Esophagus muscularis mucosa (tissue), 4 donors: ENCODE measurements at regions not wholly inside any gene's neighbourhood (a gene's known extent, or its start where the extent isn't known, plus 50 kb on each side); places are given as distances from the start of the nearest gene placed in this dataset.

ENCODE experiments used
- DNase-seq: peaks from one replicate; pipeline ENCODE4 v3.0.0-alpha.2; 2017; ENCODE audit errors: extremely low spot score
- H3K27ac ChIP-seq, 4 donors: fragments of 200-600 bp; sonication (generic); replicated peaks in 1 of 4; 1 replicate in 3 of 4; 2 replicates in 1 of 4; pipeline ENCODE4 v1.5.1; 2016 to 2019; ENCODE audit warnings: mild to moderate bottlenecking in 1 of 4
- H3K27me3 ChIP-seq, 4 donors: fragments of 200-600 bp; sonication (generic); one replicate each; pipeline versions ENCODE4 v1.5.1 to v1.6.0; 2016 to 2019
- H3K36me3 ChIP-seq, 4 donors: fragments of 200-600 bp; sonication (generic); one replicate each; pipeline ENCODE4 v1.5.1; 2016 to 2019
- H3K4me1 ChIP-seq, 4 donors: fragments of 200-600 bp; sonication (generic); one replicate each; pipeline ENCODE4 v1.5.1; 2016 to 2019
- H3K4me3 ChIP-seq, 4 donors: fragments of 200-600 bp; sonication (generic); 1 replicate in 2 of 4; 2 replicates in 2 of 4; pipeline ENCODE4 v1.5.1; 2016 to 2019; ENCODE audit warnings: mild to moderate bottlenecking in 4 of 4, moderate library complexity in 1 of 4
- H3K9me3 ChIP-seq, 4 donors: fragments of 200-600 bp; sonication (generic); 1 replicate in 3 of 4; 2 replicates in 1 of 4; pipeline ENCODE4 v1.5.1; 2016 to 2019
- CTCF ChIP-seq, 3 experiments: fragments of 200-600 bp in 2 of 3; fragments of 450-650 bp in 1 of 3; sonication (generic) in 2 of 3; IDR thresholded peaks; one replicate each; pipeline ENCODE4 v1.5.1; 2017 to 2019; ENCODE audit warnings: antibody characterized with exemption in 3 of 3, mild to moderate bottlenecking in 2 of 3, moderate library complexity in 1 of 3
- EP300 ChIP-seq: sonication (generic); formaldehyde crosslinking; IDR thresholded peaks from one replicate; pipeline ENCODE4 v1.6.1; 2017; ENCODE audit warnings: antibody characterized with exemption
- POLR2A ChIP-seq: fragments of 450-650 bp; IDR thresholded peaks from one replicate; pipeline ENCODE4 v1.6.1; 2017; ENCODE audit warnings: antibody characterized with exemption, moderate library complexity, mild to moderate bottlenecking, low read depth
- POLR2AphosphoS5 ChIP-seq, 2 donors: sonication (generic); formaldehyde crosslinking; IDR thresholded peaks; one replicate each; pipeline ENCODE4 v1.6.1; 2017; ENCODE audit warnings: antibody characterized with exemption in 2 of 2
- WGBS: methylation state at CpG from one replicate; pipeline ENCODE4 v1.1.5; 2018; 5-methylcytosine and 5-hydroxymethylcytosine counted together
- intact Hi-C: fragments of 100-400 bp; cut with DNase I; formaldehyde crosslinking; loops from one replicate; pipeline ENCODE4 v1.15.1; 2023

- Histone ChIP-seq H3K4me3 (no peak overlapping the region), H3K27ac (no peak overlapping the region), H3K36me3 (no peaks in the 10 kb centered on the region), H3K9me3 (no peaks in the 10 kb centered on the region), H3K27me3 (no peaks in the 10 kb centered on the region), H3K4me1 (peaks cover 0 to 9% (median 5%) of the 10 kb centered on the region in 4 donors)
- TF ChIP-seq EP300 (no peak), POLR2A (no peak), CTCF (IDR thresholded peaks at IDR 0.05) (no peak), POLR2AphosphoS5 (IDR thresholded peaks at IDR 0.05) (no peak)
- no peak for DNase-seq
- intact Hi-C loops, result no loop called here
- 57% methylated on average over 7 of the region's 7 CpGs for WGBS
Observed at GRCh38 chr3:55313666-55314065, 173.4 kb downstream of the WNT5A start.

- TF ChIP-seq POLR2AphosphoS5 (IDR thresholded peaks at IDR 0.05) (no peak), EP300 (no peak), POLR2A (no peak), CTCF (IDR thresholded peaks at IDR 0.05) (no peak)
- DNase-seq, result no peak
- intact Hi-C loops, result no loop called here
- WGBS, result 76% methylated on average over 3 of the region's 3 CpGs
- Histone ChIP-seq H3K27me3 (no peaks in the 10 kb centered on the region), H3K27ac (no peak overlapping the region), H3K36me3 (no peaks in the 10 kb centered on the region), H3K9me3 (no peaks in the 10 kb centered on the region), H3K4me1 (peaks cover 0 to 20% (median 14%) of the 10 kb centered on the region in 4 donors), H3K4me3 (no peak overlapping the region)
Observed at GRCh38 chr3:55309336-55309735, 177.8 kb downstream of the WNT5A start.

- Histone ChIP-seq H3K9me3 (no peaks in the 10 kb centered on the region), H3K27ac (no peak overlapping the region), H3K27me3 (no peaks in the 10 kb centered on the region), H3K4me3 (no peak overlapping the region), H3K4me1 (peaks cover 0 to 20% (median 14%) of the 10 kb centered on the region in 4 donors), H3K36me3 (no peaks in the 10 kb centered on the region)
- WGBS, result 88% methylated on average over 2 of the region's 2 CpGs
- TF ChIP-seq POLR2AphosphoS5 (IDR thresholded peaks at IDR 0.05) (no peak), CTCF (IDR thresholded peaks at IDR 0.05) (no peak), EP300 (no peak), POLR2A (no peak)
- intact Hi-C loops, result no loop called here
- no peak for DNase-seq
Observed at GRCh38 chr3:55307622-55308021, 179.5 kb downstream of the WNT5A start.

GRCh38 chr3:55305696-55306485 lies 181.2 kb downstream of the WNT5A start:
- peak overlapping the region; percentile 4 to 42 (median 14) for H3K27ac ChIP-seq
- intact Hi-C loops, result no loop called here
- WGBS, result 34% methylated on average over 5 of the region's 5 CpGs

More at GRCh38 chr3:55305696-55306485, 181.2 kb downstream of the WNT5A start:
- H3K9me3 ChIP-seq, result no peaks in the 10 kb centered on the region
- no peak for DNase-seq
- no peaks in the 10 kb centered on the region for H3K27me3 ChIP-seq
- H3K36me3 ChIP-seq, result no peaks in the 10 kb centered on the region
- H3K4me3 ChIP-seq, result peak overlapping the region in 1 of 4 donors; percentile 13
- peaks cover 0 to 20% (median 14%) of the 10 kb centered on the region in 4 donors for H3K4me1 ChIP-seq
- no peak for TF ChIP-seq CTCF (IDR thresholded peaks at IDR 0.05)
- no peak for TF ChIP-seq POLR2AphosphoS5 (IDR thresholded peaks at IDR 0.05)
- TF ChIP-seq POLR2A, result no peak
- no peak for TF ChIP-seq EP300
